NCI-H774 (cell line): ENCODE measurements at regions not wholly inside any gene's neighbourhood (a gene's known extent, or its start where the extent isn't known, plus 50 kb on each side); places are given as distances from the start of the nearest gene placed in this dataset.
A peak's percentile ranks its signal among the peaks of the same experiment; 100 is the strongest.

Experiments used
- DNase-seq: peaks from one replicate; lab custom pipeline; 2025; lab: John Stamatoyannopoulos, UW

GRCh38 chr21:41631564-41632461 is 123.9 kb upstream of the TMPRSS2 start:
- DNase-seq = no peak

GRCh38 chr21:41630917-41631316 is 123.0 kb upstream of the TMPRSS2 start:
- no peak for DNase-seq

- no peak for DNase-seq
These were observed 122.3 kb upstream of the TMPRSS2 start for GRCh38 chr21:41630249-41630648.

GRCh38 chr21:41628256-41628655 is 120.3 kb upstream of the TMPRSS2 start:
- no peak for DNase-seq

- no peak for DNase-seq
These were observed 119.5 kb upstream of the TMPRSS2 start for GRCh38 chr21:41627428-41627827.

- DNase-seq = no peak
These were observed 118.1 kb upstream of the TMPRSS2 start for GRCh38 chr21:41626021-41626420.

GRCh38 chr21:41625428-41625827 is 117.5 kb upstream of the TMPRSS2 start:
- DNase-seq = no peak

- no peak for DNase-seq
These were observed 116.8 kb upstream of the TMPRSS2 start for GRCh38 chr21:41624674-41625310.

GRCh38 chr21:41623945-41624344 is 116.0 kb upstream of the TMPRSS2 start:
- DNase-seq = no peak

- DNase-seq = no peak
These were observed 115.0 kb upstream of the TMPRSS2 start for GRCh38 chr21:41622831-41623548.

GRCh38 chr21:41622201-41622600 is 114.2 kb upstream of the TMPRSS2 start:
- no peak for DNase-seq

GRCh38 chr21:41621513-41621912 is 113.6 kb upstream of the TMPRSS2 start:
- DNase-seq = no peak

GRCh38 chr21:41620982-41621381 is 113.0 kb upstream of the TMPRSS2 start:
- no peak for DNase-seq

- DNase-seq = no peak
These were observed 112.6 kb upstream of the TMPRSS2 start for GRCh38 chr21:41620541-41620940.

GRCh38 chr21:41616031-41616591 is 108.2 kb upstream of the TMPRSS2 start:
- no peak for DNase-seq

- no peak for DNase-seq
These were observed 107.7 kb upstream of the TMPRSS2 start for GRCh38 chr21:41615613-41616012.

GRCh38 chr21:41614511-41614910 is 106.6 kb upstream of the TMPRSS2 start:
- no peak for DNase-seq

- no peak for DNase-seq
These were observed 105.6 kb upstream of the TMPRSS2 start for GRCh38 chr21:41613533-41613909.

- no peak for DNase-seq
These were observed 104.9 kb upstream of the TMPRSS2 start for GRCh38 chr21:41612674-41613532.

GRCh38 chr21:41611966-41612606 is 104.1 kb upstream of the TMPRSS2 start:
- DNase-seq = peak; percentile 4

- DNase-seq = no peak
These were observed 103.5 kb upstream of the TMPRSS2 start for GRCh38 chr21:41611441-41611840.
